Hypothalamus (tissue), 51 donors: ENCODE measurements at regions not wholly inside any gene's neighbourhood (a gene's known extent, or its start where the extent isn't known, plus 50 kb on each side); places are given as distances from the start of the nearest gene placed in this dataset.

Experiments used
- DNase-seq, 51 donors: peaks; one replicate each; lab custom pipeline; 2025; lab: John Stamatoyannopoulos, UW

- DNase-seq = no peak
These were observed 196.5 kb downstream of the SHANK2 start for GRCh38 chr11:71055925-71056324.
